Brain microvascular endothelial cell (primary cell): ENCODE measurements at regions not wholly inside any gene's neighbourhood (a gene's known extent, or its start where the extent isn't known, plus 50 kb on each side); places are given as distances from the start of the nearest gene placed in this dataset.

ENCODE experiments used
- DNase-seq: peaks from one replicate; pipeline ENCODE4 v3.0.0-alpha.2; 2020
- H3K27ac ChIP-seq: fragments of 250-450 bp; sonication (Bioruptor Pico); 2 replicates; pipeline ENCODE4 v1.5.1; 2020; ENCODE audit warnings: mild to moderate bottlenecking, moderate library complexity
- H3K27me3 ChIP-seq: fragments of 250-450 bp; sonication (Bioruptor Pico); replicated peaks from 2 replicates; pipeline ENCODE4 v1.5.1; 2020; ENCODE audit warnings: mild to moderate bottlenecking
- H3K36me3 ChIP-seq: fragments of 250-450 bp; sonication (Bioruptor Pico); replicated peaks from 2 replicates; pipeline ENCODE4 v1.5.1; 2020; ENCODE audit warnings: mild to moderate bottlenecking
- H3K4me3 ChIP-seq: 2 replicates; pipeline ENCODE4 v1.5.1; 2011; ENCODE audit warnings: low read depth, mild to moderate bottlenecking, control low read depth, low read length, moderate library complexity
- in situ Hi-C: cut with HindIII; loops from 2 replicates; pipeline ENCODE4 v1.10.0; 2017; ENCODE audit warnings: low sequenced_read_pairs, low pct_ligation_motif_present
- TF ChIP-seq, protein P1 (sequence below): IDR thresholded peaks from 2 replicates; pipeline ENCODE4 v1.5.1; 2011; ENCODE audit warnings: low read depth, mild to moderate bottlenecking, moderate library complexity, low read length, control low read depth, inconsistent platforms; ENCODE audit errors: missing control alignments

- no peak for DNase-seq
- Histone ChIP-seq H3K36me3 (no peaks in the 10 kb centered on the region), H3K27me3 (no peaks in the 10 kb centered on the region), H3K4me3 (no peak overlapping the region), H3K27ac (no peak overlapping the region)
- TF ChIP-seq, protein P1, sequence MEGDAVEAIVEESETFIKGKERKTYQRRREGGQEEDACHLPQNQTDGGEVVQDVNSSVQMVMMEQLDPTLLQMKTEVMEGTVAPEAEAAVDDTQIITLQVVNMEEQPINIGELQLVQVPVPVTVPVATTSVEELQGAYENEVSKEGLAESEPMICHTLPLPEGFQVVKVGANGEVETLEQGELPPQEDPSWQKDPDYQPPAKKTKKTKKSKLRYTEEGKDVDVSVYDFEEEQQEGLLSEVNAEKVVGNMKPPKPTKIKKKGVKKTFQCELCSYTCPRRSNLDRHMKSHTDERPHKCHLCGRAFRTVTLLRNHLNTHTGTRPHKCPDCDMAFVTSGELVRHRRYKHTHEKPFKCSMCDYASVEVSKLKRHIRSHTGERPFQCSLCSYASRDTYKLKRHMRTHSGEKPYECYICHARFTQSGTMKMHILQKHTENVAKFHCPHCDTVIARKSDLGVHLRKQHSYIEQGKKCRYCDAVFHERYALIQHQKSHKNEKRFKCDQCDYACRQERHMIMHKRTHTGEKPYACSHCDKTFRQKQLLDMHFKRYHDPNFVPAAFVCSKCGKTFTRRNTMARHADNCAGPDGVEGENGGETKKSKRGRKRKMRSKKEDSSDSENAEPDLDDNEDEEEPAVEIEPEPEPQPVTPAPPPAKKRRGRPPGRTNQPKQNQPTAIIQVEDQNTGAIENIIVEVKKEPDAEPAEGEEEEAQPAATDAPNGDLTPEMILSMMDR: no peak
- in situ Hi-C loops: no loop called here
These were observed 551.3 kb downstream of the TLE1 start for GRCh38 chr9:81137976-81138568.

- Histone ChIP-seq H3K4me3 (no peak overlapping the region), H3K27ac (peak overlapping the region; percentile 33), H3K27me3 (no peaks in the 10 kb centered on the region), H3K36me3 (no peaks in the 10 kb centered on the region)
- TF ChIP-seq, protein P1: no peak
- DNase-seq: peak; percentile 49
- in situ Hi-C loops: no loop called here
These were observed 556.6 kb downstream of the TLE1 start for GRCh38 chr9:81132796-81133195.

- no peak overlapping the region for H3K4me3 ChIP-seq
- H3K36me3 ChIP-seq: no peaks in the 10 kb centered on the region
- TF ChIP-seq, protein P1: no peak
- peak overlapping the region; percentile 33 for H3K27ac ChIP-seq
- DNase-seq: peak; percentile 66
- in situ Hi-C loops: no loop called here
- no peaks in the 10 kb centered on the region for H3K27me3 ChIP-seq
These were observed 557.0 kb downstream of the TLE1 start for GRCh38 chr9:81132318-81132717.

DNA sequence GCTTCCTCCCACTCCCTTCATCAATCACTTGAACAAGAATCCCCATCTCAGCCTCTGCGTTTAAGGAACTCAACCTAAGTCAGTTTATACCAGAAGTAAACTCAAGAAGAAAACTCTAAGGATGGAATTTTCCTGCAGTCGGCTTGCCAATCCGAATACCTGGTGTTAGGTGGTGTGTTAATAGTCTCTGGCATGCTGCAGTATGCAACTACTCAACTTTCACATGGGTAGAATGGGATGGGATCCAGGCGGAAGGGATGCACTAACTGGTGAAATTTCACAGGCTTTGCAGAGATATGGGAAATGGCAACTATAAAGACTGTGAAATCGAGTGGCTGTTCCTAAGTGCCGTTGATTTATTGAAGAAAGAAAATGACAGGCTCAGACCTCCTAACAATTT is 560.6 kb downstream of the TLE1 start:
- DNase-seq: no peak
- Histone ChIP-seq H3K27me3 (no peaks in the 10 kb centered on the region), H3K4me3 (no peak overlapping the region), H3K36me3 (no peaks in the 10 kb centered on the region), H3K27ac (no peak overlapping the region)
- TF ChIP-seq, protein P1: no peak
- in situ Hi-C loops: no loop called here

DNA sequence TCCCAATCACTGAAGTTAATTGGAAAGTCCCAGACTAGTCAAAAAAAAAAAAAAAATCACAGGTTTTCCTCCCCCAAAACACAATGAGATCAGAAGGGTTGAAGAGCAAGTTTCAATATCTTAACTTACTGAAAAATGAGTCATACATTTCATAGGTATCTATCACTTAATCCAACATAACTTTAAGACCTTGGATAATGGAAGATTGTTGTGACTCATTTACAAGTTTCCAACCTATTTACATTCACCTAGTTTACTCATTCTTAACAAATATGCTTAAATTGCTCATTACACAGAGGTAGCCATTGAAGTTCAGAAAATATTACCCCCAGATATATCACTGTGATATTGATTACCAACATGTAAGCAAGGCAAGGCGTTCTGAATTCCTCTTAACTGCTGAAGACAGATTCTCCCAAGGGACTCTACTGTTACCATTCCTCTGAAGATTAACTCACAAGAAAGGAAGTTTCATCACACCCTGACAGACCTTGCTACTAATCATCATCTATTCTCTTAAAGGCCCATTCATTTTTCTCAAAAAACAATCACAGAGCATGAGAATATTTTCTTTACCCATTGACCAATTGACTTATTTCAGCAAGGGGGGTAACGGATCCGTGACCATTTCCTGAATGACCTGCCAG is 563.8 kb downstream of the TLE1 start:
- DNase-seq: no peak
- TF ChIP-seq, protein P1: no peak
- Histone ChIP-seq H3K27ac (no peak overlapping the region), H3K27me3 (no peaks in the 10 kb centered on the region), H3K4me3 (no peak overlapping the region), H3K36me3 (no peaks in the 10 kb centered on the region)
- in situ Hi-C loops: no loop called here

DNA sequence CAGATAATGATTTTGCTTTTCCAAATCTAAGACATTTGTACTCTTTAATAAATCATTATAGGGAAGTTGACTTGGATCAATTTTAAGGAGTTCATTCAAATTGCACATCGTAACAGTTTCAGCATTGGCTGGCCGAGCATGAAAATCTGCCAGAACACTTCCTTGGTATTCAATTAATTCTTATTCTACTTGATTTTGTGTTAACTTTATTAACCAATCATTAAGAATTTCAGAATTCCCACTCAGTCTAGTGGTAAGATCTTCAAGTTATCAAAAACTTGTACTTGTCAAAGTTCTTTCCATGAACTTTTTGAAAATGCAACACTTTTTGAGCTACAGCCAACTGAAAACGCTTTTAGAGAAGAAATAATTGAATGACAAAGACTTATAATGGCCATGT is 565.8 kb downstream of the TLE1 start:
- Histone ChIP-seq H3K27ac (no peak overlapping the region), H3K4me3 (no peak overlapping the region), H3K27me3 (no peaks in the 10 kb centered on the region), H3K36me3 (no peaks in the 10 kb centered on the region)
- in situ Hi-C loops: no loop called here
- DNase-seq: no peak
- TF ChIP-seq, protein P1: no peak
